GM12873 (cell line): ENCODE measurements at regions not wholly inside any gene's neighbourhood (a gene's known extent, or its start where the extent isn't known, plus 50 kb on each side); places are given as distances from the start of the nearest gene placed in this dataset.

Source experiments
- TF ChIP-seq, protein P1 (sequence below): IDR thresholded peaks from 2 replicates; pipeline ENCODE4 v1.5.1; 2012; ENCODE audit warnings: low read depth, mild to moderate bottlenecking, moderate library complexity, low read length, control low read depth; ENCODE audit not compliant: insufficient read depth; ENCODE audit errors: missing control alignments

- TF ChIP-seq, protein P1, sequence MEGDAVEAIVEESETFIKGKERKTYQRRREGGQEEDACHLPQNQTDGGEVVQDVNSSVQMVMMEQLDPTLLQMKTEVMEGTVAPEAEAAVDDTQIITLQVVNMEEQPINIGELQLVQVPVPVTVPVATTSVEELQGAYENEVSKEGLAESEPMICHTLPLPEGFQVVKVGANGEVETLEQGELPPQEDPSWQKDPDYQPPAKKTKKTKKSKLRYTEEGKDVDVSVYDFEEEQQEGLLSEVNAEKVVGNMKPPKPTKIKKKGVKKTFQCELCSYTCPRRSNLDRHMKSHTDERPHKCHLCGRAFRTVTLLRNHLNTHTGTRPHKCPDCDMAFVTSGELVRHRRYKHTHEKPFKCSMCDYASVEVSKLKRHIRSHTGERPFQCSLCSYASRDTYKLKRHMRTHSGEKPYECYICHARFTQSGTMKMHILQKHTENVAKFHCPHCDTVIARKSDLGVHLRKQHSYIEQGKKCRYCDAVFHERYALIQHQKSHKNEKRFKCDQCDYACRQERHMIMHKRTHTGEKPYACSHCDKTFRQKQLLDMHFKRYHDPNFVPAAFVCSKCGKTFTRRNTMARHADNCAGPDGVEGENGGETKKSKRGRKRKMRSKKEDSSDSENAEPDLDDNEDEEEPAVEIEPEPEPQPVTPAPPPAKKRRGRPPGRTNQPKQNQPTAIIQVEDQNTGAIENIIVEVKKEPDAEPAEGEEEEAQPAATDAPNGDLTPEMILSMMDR, result no peak
These were observed 1340.9 kb downstream of the TBC1D22A start for GRCh38 chr22:48103126-48103875.

- TF ChIP-seq, protein P1, result no peak
These were observed 1340.1 kb downstream of the TBC1D22A start for GRCh38 chr22:48102581-48102980.

DNA sequence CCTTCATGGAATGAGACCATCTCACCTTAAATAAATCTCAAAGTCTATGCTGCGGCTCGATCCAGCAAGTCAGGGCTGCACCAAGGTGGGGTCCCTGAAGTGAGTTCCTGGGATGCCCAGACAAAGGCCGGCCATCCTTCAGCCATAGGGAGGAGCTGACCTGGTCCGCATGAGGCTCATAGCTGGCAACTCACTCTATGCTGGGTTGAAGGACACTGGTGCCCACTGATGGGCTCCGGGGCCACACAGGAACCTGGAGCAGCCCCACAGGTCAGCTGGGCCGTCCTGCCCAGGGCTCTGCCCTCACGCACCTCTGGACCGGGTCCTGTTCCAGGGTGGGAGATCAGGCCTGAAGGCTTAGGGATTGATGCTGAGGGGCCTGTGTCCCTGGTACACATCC is 1339.3 kb downstream of the TBC1D22A start:
- TF ChIP-seq, protein P1, result no peak

DNA sequence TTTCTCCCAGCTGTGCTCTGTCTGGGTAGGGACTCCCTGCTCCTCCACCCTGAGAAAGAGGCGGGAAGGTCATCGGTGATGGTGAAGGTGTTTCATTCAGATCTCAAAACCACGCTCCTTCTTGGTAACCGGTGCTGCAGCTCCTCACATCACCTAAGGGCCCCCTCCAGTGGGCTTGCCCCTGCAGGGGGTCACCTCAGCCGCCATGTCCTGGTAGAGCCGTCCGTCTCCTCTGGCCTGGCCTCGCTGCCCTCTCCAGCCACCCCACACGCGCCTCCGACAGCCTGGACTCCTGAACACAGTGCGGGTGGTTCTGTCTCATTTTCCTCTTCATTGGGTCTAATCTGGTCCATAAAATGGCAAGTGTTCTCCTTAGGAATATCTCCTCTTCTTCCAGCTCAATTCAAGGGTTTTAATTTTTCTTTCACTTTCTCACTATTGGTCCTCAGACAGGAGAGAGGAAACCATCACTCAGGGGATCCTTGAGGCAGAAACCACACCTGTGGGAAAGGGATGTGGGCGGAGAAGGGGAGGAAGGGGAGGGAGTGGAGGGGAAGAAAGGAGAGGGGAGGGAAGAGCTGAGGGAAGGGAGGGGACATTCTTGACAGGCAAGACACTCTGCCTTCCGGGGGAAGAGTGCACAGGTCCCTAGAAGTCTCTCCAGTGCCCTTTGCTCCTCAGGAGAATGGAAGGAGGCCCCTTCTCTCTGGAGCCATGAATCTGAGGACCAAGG is 1338.4 kb downstream of the TBC1D22A start:
- TF ChIP-seq, protein P1, result no peak

GRCh38 chr22:48099671-48100070 is 1337.2 kb downstream of the TBC1D22A start:
- TF ChIP-seq, protein P1, result no peak

DNA sequence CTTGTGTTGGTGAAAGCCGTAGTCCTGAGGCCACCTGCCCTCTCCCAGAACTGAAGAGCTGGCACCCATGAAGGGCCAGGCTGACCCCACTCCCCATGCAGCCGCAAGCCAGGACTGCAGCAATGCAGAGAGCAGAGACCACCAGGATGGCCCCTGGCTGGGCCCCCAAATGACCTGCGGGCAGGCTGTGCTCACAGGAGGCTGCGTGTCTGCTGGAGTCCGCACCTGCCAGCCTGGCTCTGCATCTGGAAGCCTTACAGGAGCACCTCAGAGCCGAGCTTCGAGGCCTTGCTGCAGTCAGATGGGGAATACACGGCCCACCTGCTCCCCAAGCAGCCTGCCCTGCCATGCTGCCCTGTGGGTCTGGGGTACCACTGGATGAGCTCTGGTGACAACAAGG is 1336.8 kb downstream of the TBC1D22A start:
- TF ChIP-seq, protein P1, result no peak

DNA sequence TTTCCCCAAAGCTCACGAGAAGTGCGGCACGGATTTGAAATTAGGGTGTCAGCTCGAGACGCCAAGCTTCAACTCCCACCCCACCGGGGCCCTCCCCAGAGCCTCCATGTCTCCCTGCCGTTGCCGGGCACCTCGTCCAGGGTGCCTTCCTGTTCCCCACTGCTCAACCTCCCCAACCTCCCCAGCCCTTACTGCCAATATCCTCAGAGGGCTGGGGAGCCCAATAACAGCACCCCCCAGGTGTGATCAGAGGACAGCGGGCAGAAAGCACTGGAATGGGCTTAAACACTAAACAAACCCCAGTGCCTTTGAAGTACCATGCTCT is 1336.4 kb downstream of the TBC1D22A start:
- TF ChIP-seq, protein P1, result no peak
